Omental fat pad (tissue), 3 donors: ENCODE measurements at regions not wholly inside any gene's neighbourhood (a gene's known extent, or its start where the extent isn't known, plus 50 kb on each side); places are given as distances from the start of the nearest gene placed in this dataset.

Experiments used
- ATAC-seq: fragments of 150-250 bp; one replicate; pipeline ENCODE4 v1.9.1; 2016; ENCODE audit warnings: mild to moderate bottlenecking, moderate library complexity; ENCODE audit not compliant: low FRiP score
- DNase-seq: peaks from one replicate; pipeline ENCODE4 v3.0.0-alpha.2; 2019; ENCODE audit warnings: low spot score
- CTCF ChIP-seq, 3 donors: fragments of 450-650 bp; IDR thresholded peaks; one replicate each; pipeline ENCODE4 v1.5.1; 2016 to 2017; ENCODE audit warnings: antibody characterized with exemption in 3 of 3, mild to moderate bottlenecking in 3 of 3, moderate library complexity in 2 of 3

- no peak for TF ChIP-seq CTCF (IDR thresholded peaks at IDR 0.05)
- ATAC-seq (no peak), DNase-seq (no peak)
Observed at GRCh38 chr1:213394837-213395236, 343.8 kb downstream of the RPS6KC1 start.

DNA sequence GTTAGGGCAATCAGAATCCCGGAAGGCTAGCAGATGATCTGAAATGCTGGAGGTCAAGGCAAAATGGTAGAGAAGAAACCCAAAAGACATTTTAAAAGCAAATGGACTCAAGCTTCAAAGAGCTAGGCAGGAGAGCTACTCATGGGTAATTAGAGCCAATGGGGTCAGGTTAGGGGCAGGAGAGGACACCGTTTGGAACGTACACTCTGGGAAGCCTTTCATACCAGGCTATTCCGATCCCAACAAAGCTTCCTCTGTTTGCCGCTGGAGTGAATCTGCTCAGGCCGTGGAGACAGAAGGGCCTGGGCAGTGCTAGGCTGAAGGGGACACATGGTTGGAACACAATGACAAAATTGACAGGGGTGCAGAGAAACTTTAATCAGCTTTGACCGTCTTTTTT, 346.6 kb downstream of the RPS6KC1 start:
- no peak for TF ChIP-seq CTCF (IDR thresholded peaks at IDR 0.05)
- ATAC-seq, result no peak

DNA sequence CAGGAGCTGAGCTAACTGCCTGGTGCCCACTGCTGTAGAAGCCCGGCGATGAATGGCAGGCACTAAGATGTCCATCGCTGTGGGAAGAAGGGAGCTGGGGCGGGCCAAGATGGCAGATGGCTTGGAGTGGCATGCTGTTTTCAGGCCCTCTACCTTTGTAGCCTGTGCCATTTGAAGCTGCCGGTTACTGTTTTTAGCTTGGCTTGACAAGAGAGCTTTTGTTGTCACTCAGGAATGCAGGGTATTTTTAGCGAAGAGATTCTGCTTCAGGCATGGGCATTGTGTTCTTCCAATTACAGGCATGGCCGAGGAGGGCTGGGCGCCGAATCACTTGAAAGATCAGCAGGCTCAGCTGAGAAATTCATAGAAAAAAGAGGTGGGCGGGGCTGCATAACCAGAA, 348.7 kb downstream of the RPS6KC1 start:
- DNase-seq (no peak), ATAC-seq (no peak)
- TF ChIP-seq CTCF (IDR thresholded peaks at IDR 0.05), result no peak

More for the DNA sequence above, 346.6 kb downstream of the RPS6KC1 start:
- DNase-seq, result no peak

- DNase-seq (no peak), ATAC-seq (no peak)
- no peak for TF ChIP-seq CTCF (IDR thresholded peaks at IDR 0.05)
Observed at GRCh38 chr1:213409208-213409631, 358.2 kb downstream of the RPS6KC1 start.

- no peak for ATAC-seq
- TF ChIP-seq CTCF (IDR thresholded peaks at IDR 0.05), result no peak
- DNase-seq, result no peak
Observed at GRCh38 chr1:213409971-213410370, 358.9 kb downstream of the RPS6KC1 start.

- TF ChIP-seq CTCF (IDR thresholded peaks at IDR 0.05), result no peak
- DNase-seq (no peak), ATAC-seq (no peak)
Observed at GRCh38 chr1:213414346-213414745, 363.3 kb downstream of the RPS6KC1 start.

- ATAC-seq, result no peak
- no peak for DNase-seq
- no peak for TF ChIP-seq CTCF (IDR thresholded peaks at IDR 0.05)
Observed at GRCh38 chr1:213414911-213415310, 363.9 kb downstream of the RPS6KC1 start.
